SU-DHL-6 (cell line): ENCODE measurements at regions not wholly inside any gene's neighbourhood (a gene's known extent, or its start where the extent isn't known, plus 50 kb on each side); places are given as distances from the start of the nearest gene placed in this dataset.

Experiments
- H2AFZ ChIP-seq: fragments of 200-600 bp; sonication (generic); 2 replicates; pipeline ENCODE4 v1.6.1; 2014; ENCODE audit warnings: low read depth, mild to moderate bottlenecking, moderate library complexity, mixed read lengths, antibody characterized with exemption, low read length; ENCODE audit not compliant: severe bottlenecking
- H3F3A ChIP-seq: fragments of 200-600 bp; shearing (Covaris generic); 2 replicates; pipeline ENCODE4 v1.6.0; 2016; ENCODE audit warnings: antibody characterized with exemption, mild to moderate bottlenecking; ENCODE audit not compliant: insufficient read depth
- H3K27ac ChIP-seq: fragments of 200-600 bp; sonication (generic); 2 replicates; pipeline ENCODE4 v1.5.1; 2016; ENCODE audit warnings: low read depth, mild to moderate bottlenecking, low read length, moderate library complexity, mixed read lengths
- H3K27me3 ChIP-seq: fragments of 200-600 bp; sonication (generic), shearing (Covaris generic); 2 replicates; pipeline ENCODE4 v1.6.0; 2014; ENCODE audit warnings: mild to moderate bottlenecking, low read length
- H3K36me3 ChIP-seq: fragments of 200-600 bp; sonication (generic); 2 replicates; pipeline ENCODE4 v1.6.1; 2014; ENCODE audit warnings: mild to moderate bottlenecking, low read length, mixed read lengths
- H3K4me2 ChIP-seq: fragments of 300-600, 200-600 bp; shearing (Covaris generic), sonication (generic); 2 replicates; pipeline ENCODE4 v1.6.0; 2014; ENCODE audit warnings: low read length, low read depth, mild to moderate bottlenecking; ENCODE audit not compliant: poor library complexity, severe bottlenecking
- H3K4me3 ChIP-seq: fragments of 200-600 bp; sonication (generic); 2 replicates; pipeline ENCODE4 v1.5.1; 2014; ENCODE audit warnings: antibody characterized with exemption, low read length, mild to moderate bottlenecking, mixed read lengths; ENCODE audit not compliant: insufficient read depth, poor library complexity, severe bottlenecking
- H3K79me2 ChIP-seq: fragments of 200-600 bp; sonication (generic); 2 replicates; pipeline ENCODE4 v1.6.1; 2014; ENCODE audit warnings: mild to moderate bottlenecking, low read length, moderate library complexity; ENCODE audit not compliant: insufficient read depth
- H3K9ac ChIP-seq: fragments of 200-600 bp; sonication (generic); 2 replicates; pipeline ENCODE4 v1.7.0; 2014; ENCODE audit warnings: mild to moderate bottlenecking, low read length
- H3K9me2 ChIP-seq: fragments of 200-600 bp; sonication (generic); replicated peaks from 2 replicates; pipeline ENCODE4 v1.6.1; 2014; ENCODE audit warnings: low read length; ENCODE audit not compliant: insufficient read depth
- H3K9me3 ChIP-seq: fragments of 200-600 bp; sonication (generic); 2 replicates; pipeline ENCODE4 v1.6.1; 2014; ENCODE audit warnings: low read length, mixed read lengths; ENCODE audit not compliant: insufficient read depth
- H4K20me1 ChIP-seq: fragments of 200-600 bp; sonication (generic); 2 replicates; pipeline ENCODE4 v1.6.1; 2014; ENCODE audit warnings: low read depth, mild to moderate bottlenecking, antibody characterized with exemption, low read length, moderate library complexity, mixed read lengths
- CTCF ChIP-seq: fragments of 200-600 bp; sonication (generic); IDR thresholded peaks from one replicate; pipeline ENCODE4 v1.5.1; 2017; ENCODE audit warnings: antibody characterized with exemption, mild to moderate bottlenecking, low read length, moderate library complexity; ENCODE audit not compliant: insufficient read depth, poor library complexity, severe bottlenecking
- EZH2phosphoT487 ChIP-seq: fragments of 200-600 bp; sonication (generic), shearing (Covaris generic); conservative IDR thresholded peaks from 2 replicates; pipeline ENCODE4 v1.6.1; 2018; ENCODE audit warnings: mild to moderate bottlenecking, antibody characterized with exemption, low read length, moderate library complexity, mixed read lengths

GRCh38 chr1:187894349-187894748, 1065.6 kb downstream of the PLA2G4A start:
- Histone ChIP-seq H3K27me3 (no peaks in the 10 kb centered on the region), H3K4me3 (no peak overlapping the region), H3K9me2 (no peaks in the 10 kb centered on the region), H3F3A (no peaks in the 10 kb centered on the region), H3K79me2 (no peaks in the 10 kb centered on the region), H3K27ac (no peak overlapping the region), H3K9ac (no peak overlapping the region), H3K9me3 (no peaks in the 10 kb centered on the region), H3K36me3 (no peaks in the 10 kb centered on the region), H3K4me2 (no peak overlapping the region), H4K20me1 (no peaks in the 10 kb centered on the region), H2AFZ (peak overlapping the region; percentile 7)
- TF ChIP-seq EZH2phosphoT487 (no peak), CTCF (no peak)

- Histone ChIP-seq H2AFZ (no peak overlapping the region), H3K79me2 (no peaks in the 10 kb centered on the region), H3K27me3 (no peaks in the 10 kb centered on the region)
Observed at GRCh38 chr1:187903223-187903622, 1074.5 kb downstream of the PLA2G4A start.

GRCh38 chr1:187909382-187909781, 1080.6 kb downstream of the PLA2G4A start:
- Histone ChIP-seq H3K4me2 (no peak overlapping the region), H3K4me3 (no peak overlapping the region), H3K36me3 (no peaks in the 10 kb centered on the region), H2AFZ (no peak overlapping the region), H3K9ac (no peak overlapping the region), H3K27me3 (no peaks in the 10 kb centered on the region), H3F3A (no peaks in the 10 kb centered on the region), H3K27ac (no peak overlapping the region), H4K20me1 (no peaks in the 10 kb centered on the region), H3K79me2 (no peaks in the 10 kb centered on the region), H3K9me2 (no peaks in the 10 kb centered on the region), H3K9me3 (no peaks in the 10 kb centered on the region)
- TF ChIP-seq EZH2phosphoT487, result no peak

More at GRCh38 chr1:187903223-187903622, 1074.5 kb downstream of the PLA2G4A start:
- Histone ChIP-seq H3K4me3 (no peak overlapping the region), H3K9me3 (no peaks in the 10 kb centered on the region), H3K9me2 (no peaks in the 10 kb centered on the region), H3K9ac (no peak overlapping the region), H3F3A (no peaks in the 10 kb centered on the region), H3K27ac (no peak overlapping the region), H3K36me3 (no peaks in the 10 kb centered on the region), H3K4me2 (no peak overlapping the region), H4K20me1 (no peaks in the 10 kb centered on the region)
- TF ChIP-seq CTCF, result no peak
- TF ChIP-seq EZH2phosphoT487, result no peak

GRCh38 chr1:187911820-187912219, 1083.1 kb downstream of the PLA2G4A start:
- no peak overlapping the region for H2AFZ ChIP-seq

More at GRCh38 chr1:187911820-187912219, 1083.1 kb downstream of the PLA2G4A start:
- TF ChIP-seq EZH2phosphoT487, result no peak
- no peak for TF ChIP-seq CTCF
- H3K4me3 ChIP-seq, result no peak overlapping the region
- H3F3A ChIP-seq, result no peaks in the 10 kb centered on the region
- no peaks in the 10 kb centered on the region for H3K9me3 ChIP-seq
- no peaks in the 10 kb centered on the region for H3K79me2 ChIP-seq
- H3K27me3 ChIP-seq, result no peaks in the 10 kb centered on the region
- H3K36me3 ChIP-seq, result no peaks in the 10 kb centered on the region
- no peaks in the 10 kb centered on the region for H3K9me2 ChIP-seq
- no peak overlapping the region for H3K27ac ChIP-seq
- no peaks in the 10 kb centered on the region for H4K20me1 ChIP-seq
- no peak overlapping the region for H3K9ac ChIP-seq
- no peak overlapping the region for H3K4me2 ChIP-seq
